Liver (tissue), 8 donors: ENCODE measurements at regions not wholly inside any gene's neighbourhood (a gene's known extent, or its start where the extent isn't known, plus 50 kb on each side); places are given as distances from the start of the nearest gene placed in this dataset.
A peak's percentile ranks its signal among the peaks of the same experiment; 100 is the strongest.

Experiments
- DNase-seq: peaks from one replicate; pipeline ENCODE4 v3.0.0-alpha.2; 2017; ENCODE audit warnings: low spot score
- H3K27ac ChIP-seq, 2 donors: one replicate each; pipeline ENCODE4 v1.7.0; 2013; ENCODE audit warnings: inconsistent platforms in 2 of 2, low read length in 2 of 2, control low read depth in 1 of 2, low read depth in 1 of 2, mild to moderate bottlenecking in 1 of 2
- H3K27me3 ChIP-seq, 4 donors: one replicate each; pipeline versions ENCODE4 v1.6.1 to v1.7.0; 2013; ENCODE audit warnings: low read length in 3 of 4, inconsistent platforms in 1 of 4, mild to moderate bottlenecking in 1 of 4, moderate library complexity in 1 of 4; ENCODE audit not compliant: control insufficient read depth in 4 of 4, insufficient read depth in 4 of 4
- H3K36me3 ChIP-seq, 4 donors: one replicate each; pipeline versions ENCODE4 v1.6.1 to v1.7.0; 2013; ENCODE audit warnings: low read length in 3 of 4, mild to moderate bottlenecking in 3 of 4, low read depth in 1 of 4, moderate library complexity in 1 of 4; ENCODE audit not compliant: control insufficient read depth in 4 of 4, insufficient read depth in 3 of 4
- H3K4me1 ChIP-seq, 4 donors: one replicate each; pipeline versions ENCODE4 v1.6.1 to v1.7.0; 2013; ENCODE audit warnings: low read length in 3 of 4, mild to moderate bottlenecking in 3 of 4, moderate library complexity in 1 of 4; ENCODE audit not compliant: control insufficient read depth in 4 of 4, insufficient read depth in 4 of 4
- H3K4me3 ChIP-seq, 3 donors: one replicate each; pipeline versions ENCODE4 v1.6.1 to v1.7.0; 2013; ENCODE audit warnings: low read length in 3 of 3, control low read depth in 1 of 3, low read depth in 1 of 3, mild to moderate bottlenecking in 1 of 3
- H3K9ac ChIP-seq, 2 donors: one replicate each; pipeline ENCODE4 v1.7.0; 2013; ENCODE audit warnings: low read length in 2 of 2, mild to moderate bottlenecking in 2 of 2, moderate library complexity in 2 of 2, control low read depth in 1 of 2, low read depth in 1 of 2
- H3K9me3 ChIP-seq, 4 donors: one replicate each; pipeline versions ENCODE4 v1.6.1 to v1.7.0; 2013; ENCODE audit warnings: low read length in 3 of 4; ENCODE audit not compliant: control insufficient read depth in 4 of 4
- ATF3 ChIP-seq: IDR thresholded peaks from 2 replicates; pipeline ENCODE4 v1.6.1; 2016; ENCODE audit warnings: antibody characterized with exemption
- CTCF ChIP-seq: fragments of 150-350 bp; IDR thresholded peaks from 2 replicates; pipeline ENCODE4 v1.5.1; 2017; ENCODE audit warnings: improper control_type of control experiment, low read depth, low read length; ENCODE audit not compliant: missing input control
- EGR1 ChIP-seq, 2 donors: IDR thresholded peaks; 2 replicates each; pipeline ENCODE4 v1.6.1; 2016 to 2018; ENCODE audit warnings: antibody characterized with exemption in 2 of 2, low read depth in 2 of 2
- FOXA1 ChIP-seq: IDR thresholded peaks from 2 replicates; pipeline ENCODE4 v1.6.1; 2016; ENCODE audit warnings: antibody characterized with exemption
- FOXA2 ChIP-seq: IDR thresholded peaks from 2 replicates; pipeline ENCODE4 v1.6.1; 2016; ENCODE audit warnings: antibody characterized with exemption
- GABPA ChIP-seq, 2 donors: IDR thresholded peaks in 1 of 2; conservative IDR thresholded peaks in 1 of 2; 2 replicates each; pipeline ENCODE4 v1.6.1; 2016; ENCODE audit warnings: antibody characterized with exemption in 2 of 2, mild to moderate bottlenecking in 1 of 2, moderate library complexity in 1 of 2
- HNF4A ChIP-seq, 2 donors: conservative IDR thresholded peaks; 2 replicates each; pipeline ENCODE4 v1.6.1; 2016; ENCODE audit warnings: antibody characterized with exemption in 2 of 2, mild to moderate bottlenecking in 2 of 2
- HNF4G ChIP-seq: IDR thresholded peaks from 2 replicates; pipeline ENCODE4 v1.6.1; 2016; ENCODE audit warnings: antibody characterized with exemption
- JUND ChIP-seq, 2 donors: IDR thresholded peaks; 2 replicates each; pipeline ENCODE4 v1.6.1; 2016; ENCODE audit warnings: antibody characterized with exemption in 2 of 2
- MAX ChIP-seq: IDR thresholded peaks from 2 replicates; pipeline ENCODE4 v1.6.1; 2016; ENCODE audit warnings: antibody characterized with exemption
- NR2F2 ChIP-seq: IDR thresholded peaks from 2 replicates; pipeline ENCODE4 v1.6.1; 2016; ENCODE audit warnings: antibody characterized with exemption
- RAD21 ChIP-seq, 2 donors: IDR thresholded peaks; 2 replicates each; pipeline ENCODE4 v1.6.1; 2016; ENCODE audit warnings: antibody characterized with exemption in 2 of 2, mild to moderate bottlenecking in 2 of 2
- REST ChIP-seq: IDR thresholded peaks from 2 replicates; pipeline ENCODE4 v1.6.1; 2016; ENCODE audit warnings: antibody characterized with exemption, mild to moderate bottlenecking
- RXRA ChIP-seq, 2 donors: IDR thresholded peaks; 2 replicates each; pipeline ENCODE4 v1.6.1; 2017 to 2018; ENCODE audit warnings: antibody characterized with exemption in 2 of 2, mild to moderate bottlenecking in 1 of 2
- SP1 ChIP-seq: IDR thresholded peaks from 2 replicates; pipeline ENCODE4 v1.6.1; 2018; ENCODE audit warnings: antibody characterized with exemption, mild to moderate bottlenecking
- TAF1 ChIP-seq: conservative IDR thresholded peaks from 2 replicates; pipeline ENCODE4 v1.6.1; 2016; ENCODE audit warnings: antibody characterized with exemption, mild to moderate bottlenecking
- YY1 ChIP-seq: IDR thresholded peaks from 2 replicates; pipeline ENCODE4 v1.6.1; 2016; ENCODE audit warnings: antibody characterized with exemption, mild to moderate bottlenecking
- ZBTB33 ChIP-seq: IDR thresholded peaks from 2 replicates; pipeline ENCODE4 v1.6.1; 2016; ENCODE audit warnings: antibody characterized with exemption
- WGBS: extraction: QIAGEN DNeasy Blood & Tissue Kit; methylation state at CpG from one replicate; pipeline ENCODE4 v1.1.7; 2013; 5-methylcytosine and 5-hydroxymethylcytosine counted together
- donor health status: healthy.
- donor health status: healthy.
- donor health status: healthy.
- donor health status: healthy.
- donor health status: healthy.

GRCh38 chr9:70472268-70473249 lies 58.1 kb upstream of the KLF9 start (continued):
- TF ChIP-seq YY1 (no peak), FOXA2 (no peak), TAF1 (no peak)

GRCh38 chr9:70470050-70471015 lies 55.9 kb upstream of the KLF9 start:
- Histone ChIP-seq H3K27ac (peak overlapping the region; percentile 94 to 97), H3K36me3 (no peaks in the 10 kb centered on the region), H3K4me1 (peaks cover 19 to 45% (median 30%) of the 10 kb centered on the region in 4 donors), H3K9ac (peak overlapping the region; percentile 51 to 85), H3K9me3 (no peaks in the 10 kb centered on the region), H3K27me3 (no peaks in the 10 kb centered on the region), H3K4me3 (no peak overlapping the region)
- WGBS: 13% methylated on average over 9 of the region's 9 CpGs
- DNase-seq: peak; percentile 47
- TF ChIP-seq NR2F2 (peak; percentile 50), TAF1 (no peak), RXRA (IDR thresholded peaks at IDR 0.05) (peak; percentile 97 to 100), FOXA1 (peak; percentile 86), FOXA2 (peak; percentile 88), SP1 (peak; percentile 99), JUND (IDR thresholded peaks at IDR 0.05) (peak; percentile 55 to 87), RAD21 (IDR thresholded peaks at IDR 0.05) (peak; percentile 53 to 66), REST (peak; percentile 87), GABPA (IDR thresholded peaks at IDR 0.05 in 1 of 2, conservative IDR thresholded peaks at IDR 0.05 in 1 of 2) (peak in 1 of 2 donors; percentile 15), HNF4G (peak; percentile 94), HNF4A (conservative IDR thresholded peaks at IDR 0.05) (peak; percentile 98), MAX (peak; percentile 97), EGR1 (IDR thresholded peaks at IDR 0.05; ENCODE audit: low read depth in 2 of 2) (peak; percentile 21 to 93), ZBTB33 (peak; percentile 93), YY1 (peak; percentile 71), CTCF (no peak), ATF3 (no peak)
